SK-N-MC (cell line): ENCODE measurements at regions not wholly inside any gene's neighbourhood (a gene's known extent, or its start where the extent isn't known, plus 50 kb on each side); places are given as distances from the start of the nearest gene placed in this dataset.

Experiments used
- EZH2 ChIP-seq: fragments of 200-600 bp; sonication (generic); IDR thresholded peaks from one replicate; pipeline ENCODE4 v1.6.1; 2017; ENCODE audit warnings: antibody characterized with exemption
- POLR2AphosphoS5 ChIP-seq: IDR thresholded peaks from 2 replicates; pipeline ENCODE4 v1.6.1; 2012; ENCODE audit warnings: mild to moderate bottlenecking, low read depth, low read length, borderline replicate concordance

GRCh38 chr10:10946081-10946480 is 71.6 kb upstream of the CELF2 start:
- no peak for TF ChIP-seq EZH2
- TF ChIP-seq POLR2AphosphoS5: no peak
